IMR-90 (cell line): ENCODE measurements at regions not wholly inside any gene's neighbourhood (a gene's known extent, or its start where the extent isn't known, plus 50 kb on each side); places are given as distances from the start of the nearest gene placed in this dataset.

Source experiments
- ATAC-seq: fragments of 200-7000 bp; cut with Tn5 transposase; 2 replicates; pipeline ENCODE4 v1.9.1; 2020; ENCODE audit warnings: low read depth, mild to moderate bottlenecking, moderate library complexity
- BruUV-seq: library from RNA; stranded (reverse); fragments of 400-500 nt; replicated peaks from 2 replicates; lab custom pipeline; 2021; lab: Mats Ljungman, UMichigan
- CTCF ChIA-PET: fragments of 300-600 bp; formaldehyde crosslinking; extraction: SDS; loops from one replicate; lab custom pipeline; 2021; ENCODE audit warnings: antibody characterized with exemption; lab: Yijun Ruan, JAX
- POLR2A ChIA-PET: fragments of 300-600 bp; sonication (Branson Sonifier 250); formaldehyde crosslinking; loops from one replicate; lab custom pipeline; 2022; ENCODE audit warnings: antibody characterized with exemption; ENCODE audit not compliant: unreplicated experiment; lab: Charles Lee
- DNase-seq: peaks from one replicate; pipeline ENCODE4 v3.0.0; 2013
- H2AFZ ChIP-seq: replicated peaks from 2 replicates; pipeline ENCODE3; 2013; ENCODE audit warnings: low read length, mild to moderate bottlenecking; ENCODE audit not compliant: poor library complexity
- H2AK5ac ChIP-seq: 2 replicates; pipeline ENCODE4 v1.6.1; 2013; ENCODE audit warnings: low read depth, low read length, inconsistent platforms
- H2AK9ac ChIP-seq: replicated peaks from 2 replicates; pipeline ENCODE3; 2013; ENCODE audit warnings: mild to moderate bottlenecking, low read depth, low read length, moderate library complexity; ENCODE audit not compliant: poor library complexity
- H2BK120ac ChIP-seq: 2 replicates; pipeline ENCODE4 v1.6.1; 2013; ENCODE audit warnings: low read depth, low read length, inconsistent platforms
- H2BK15ac ChIP-seq: 3 replicates; pipeline ENCODE4 v1.6.1; 2013; ENCODE audit warnings: low read depth, low read length, inconsistent platforms
- H2BK20ac ChIP-seq: 2 replicates; pipeline ENCODE4 v1.6.1; 2013; ENCODE audit warnings: low read depth, mild to moderate bottlenecking, inconsistent platforms, low read length, moderate library complexity
- H2BK5ac ChIP-seq: 2 replicates; pipeline ENCODE4 v1.6.1; 2013; ENCODE audit warnings: mild to moderate bottlenecking, low read depth, low read length, inconsistent platforms; ENCODE audit not compliant: poor library complexity, severe bottlenecking
- H3K14ac ChIP-seq: replicated peaks from 2 replicates; pipeline ENCODE4 v1.6.1; 2013; ENCODE audit warnings: low read depth, low read length, inconsistent platforms
- H3K18ac ChIP-seq: 2 replicates; pipeline ENCODE4 v1.6.1; 2013; ENCODE audit warnings: low read depth, low read length, control low read depth
- H3K23ac ChIP-seq: 2 replicates; pipeline ENCODE4 v1.6.1; 2013; ENCODE audit warnings: low read depth, low read length, inconsistent platforms
- H3K27ac ChIP-seq: 2 replicates; pipeline ENCODE4 v1.5.1; 2013; ENCODE audit warnings: mild to moderate bottlenecking, control low read depth, low read length; ENCODE audit not compliant: insufficient read depth
- H3K27me3 ChIP-seq: 2 replicates; pipeline ENCODE4 v1.6.1; 2013; ENCODE audit warnings: low read length; ENCODE audit not compliant: control insufficient read depth, insufficient read depth
- H3K36me3 ChIP-seq: 2 replicates; pipeline ENCODE4 v1.6.1; 2013; ENCODE audit warnings: low read length, mixed read lengths; ENCODE audit not compliant: control insufficient read depth, insufficient read depth
- H3K4ac ChIP-seq: 2 replicates; pipeline ENCODE4 v1.6.1; 2013; ENCODE audit warnings: low read depth, low read length, inconsistent platforms
- H3K4me1 ChIP-seq: 2 replicates; pipeline ENCODE4 v1.6.1; 2013; ENCODE audit warnings: low read length, mixed read lengths; ENCODE audit not compliant: control insufficient read depth, insufficient read depth
- H3K4me2 ChIP-seq: 2 replicates; pipeline ENCODE4 v1.6.1; 2013; ENCODE audit warnings: low read depth, mild to moderate bottlenecking, control low read depth, low read length, moderate library complexity
- H3K4me3 ChIP-seq: 2 replicates; pipeline ENCODE4 v1.5.1; 2013; ENCODE audit warnings: low read depth, mild to moderate bottlenecking, control low read depth, low read length, moderate library complexity; ENCODE audit not compliant: insufficient read depth
- H3K56ac ChIP-seq: 2 replicates; pipeline ENCODE4 v1.6.1; 2013; ENCODE audit warnings: low read length, inconsistent platforms; ENCODE audit not compliant: insufficient read depth; ENCODE audit errors: extremely low read depth
- H3K79me1 ChIP-seq, 2 experiments: 2 replicates each; pipeline ENCODE4 v1.6.1; 2013; ENCODE audit warnings: low read length in 2 of 2, inconsistent platforms in 1 of 2, low read depth in 1 of 2
- H3K9ac ChIP-seq: 2 replicates; pipeline ENCODE4 v1.6.1; 2013; ENCODE audit warnings: low read depth, low read length, control low read depth
- H3K9me1 ChIP-seq: 2 replicates; pipeline ENCODE4 v1.6.1; 2013; ENCODE audit warnings: low read length, inconsistent platforms; ENCODE audit not compliant: insufficient read depth
- H3K9me3 ChIP-seq: 2 replicates; pipeline ENCODE4 v1.6.1; 2013; ENCODE audit warnings: low read length; ENCODE audit not compliant: control insufficient read depth, insufficient read depth
- H4K20me1 ChIP-seq: 2 replicates; pipeline ENCODE4 v1.6.1; 2013; ENCODE audit warnings: low read length, inconsistent platforms; ENCODE audit not compliant: insufficient read depth
- H4K5ac ChIP-seq: 2 replicates; pipeline ENCODE4 v1.6.1; 2013; ENCODE audit warnings: mild to moderate bottlenecking, low read depth, low read length, control low read depth
- H4K8ac ChIP-seq, 2 experiments: 2 replicates each; pipeline ENCODE4 v1.6.1; 2013; ENCODE audit warnings: low read depth in 2 of 2, low read length in 2 of 2, control low read depth in 1 of 2, inconsistent platforms in 1 of 2
- H4K91ac ChIP-seq: 2 replicates; pipeline ENCODE4 v1.6.1; 2013; ENCODE audit warnings: low read depth, low read length, inconsistent platforms; ENCODE audit not compliant: insufficient read depth
- NFE2L2 ChIP-seq: fragments of 150-350 bp; IDR thresholded peaks from 2 replicates; pipeline ENCODE4 v1.6.1; 2016; ENCODE audit warnings: low read depth, mild to moderate bottlenecking, low read length
- RAD21 ChIP-seq: IDR thresholded peaks from 2 replicates; pipeline ENCODE4 v1.6.1; 2012; ENCODE audit warnings: low read length, improper control_type of control experiment
- WGBS, 2 experiments: methylation state at CpG; one replicate each; pipeline versions ENCODE4 v1.1.5 to v1.1.7; 2013; ENCODE audit warnings: missing lambda C conversion rate in 2 of 2; ENCODE audit not compliant: insufficient read length in 1 of 2; ENCODE audit errors: extremely low coverage in 2 of 2; 5-methylcytosine and 5-hydroxymethylcytosine counted together
- dilution Hi-C: fragments of 300-500 bp; cut with HindIII; formaldehyde crosslinking; loops from one replicate; pipeline ENCODE4 v1.14.3; 2018; ENCODE audit warnings: low sequenced_read_pairs; ENCODE audit not compliant: unreplicated experiment
- in situ Hi-C: fragments of 300-500 bp; cut with MboI; formaldehyde crosslinking; loops from 3 replicates; pipeline ENCODE4 v1.14.3; 2019; ENCODE audit warnings: low sequenced_read_pairs, inconsistent platforms, mixed read lengths
- intact Hi-C: fragments of 100-400 bp; cut with micrococcal nuclease; formaldehyde crosslinking; loops from 2 replicates; pipeline ENCODE4 v1.10.0; 2022

DNA sequence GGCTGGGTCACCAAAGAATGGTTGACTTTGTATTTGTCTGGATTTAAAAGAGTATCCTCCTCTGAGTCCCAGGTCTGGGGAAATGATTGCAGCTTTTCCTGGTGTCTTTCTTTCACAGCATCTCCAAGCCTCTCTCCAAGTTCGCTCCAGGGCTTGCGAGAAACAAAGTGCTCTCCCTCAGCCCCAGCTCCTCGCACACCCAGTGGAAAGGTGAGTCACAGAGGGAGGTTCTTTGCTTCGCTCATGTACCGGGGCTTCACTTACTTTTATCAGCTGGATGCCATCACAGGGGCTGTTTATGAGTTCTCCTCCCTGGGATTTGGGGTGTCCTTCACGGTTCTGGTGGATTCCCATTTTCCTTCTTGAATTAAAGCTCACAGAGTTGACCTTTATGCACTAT, 252.2 kb upstream of the PLPP4 start:
- Histone ChIP-seq H3K56ac (no peak overlapping the region), H3K4me1 (no peaks in the 10 kb centered on the region), H2BK15ac (no peak overlapping the region), H4K5ac (no peak overlapping the region), H3K4me3 (no peak overlapping the region), H3K4ac (no peak overlapping the region), H3K23ac (no peak overlapping the region), H3K27me3 (no peaks in the 10 kb centered on the region), H3K36me3 (no peaks in the 10 kb centered on the region), H3K27ac (no peak overlapping the region), H3K14ac (no peak overlapping the region), H2AK5ac (no peak overlapping the region), H3K18ac (no peak overlapping the region), H3K9me1 (no peaks in the 10 kb centered on the region), H2BK120ac (no peak overlapping the region), H3K9ac (no peak overlapping the region), H4K20me1 (no peaks in the 10 kb centered on the region), H4K8ac (no peak overlapping the region), H2BK20ac (no peak overlapping the region), H2BK5ac (no peak overlapping the region), H2AFZ (no peak overlapping the region), H3K9me3 (peaks cover 22% of the 10 kb centered on the region; the same call in 1 of the 2 replicates), H3K4me2 (no peak overlapping the region), H2AK9ac (no peak overlapping the region), H4K91ac (no peak overlapping the region), H3K79me1 (no peaks in the 10 kb centered on the region)
- no CpG with 5 or more reads among the region's 6 CpGs for WGBS, 2 experiments
- ATAC-seq (no peak), DNase-seq (no peak)
- CTCF ChIA-PET, result no interaction called here
- BruUV-seq, result no TSS peak
- in situ Hi-C loops, result no loop called here
- dilution Hi-C loops, result no loop called here
- POLR2A ChIA-PET, result no interaction called here
- intact Hi-C loops, result no loop called here
- no peak for TF ChIP-seq RAD21
- no peak for TF ChIP-seq NFE2L2
